KOPT-K1 (cell line): ENCODE measurements at regions not wholly inside any gene's neighbourhood (a gene's known extent, or its start where the extent isn't known, plus 50 kb on each side); places are given as distances from the start of the nearest gene placed in this dataset.

ENCODE experiments used
- H3K27ac ChIP-seq: fragments of 200-600 bp; sonication (generic); 2 replicates; pipeline ENCODE4 v1.5.1; 2016; ENCODE audit warnings: antibody characterized with exemption, mild to moderate bottlenecking, low read depth, low read length; ENCODE audit not compliant: poor library complexity, severe bottlenecking
- H3K36me3 ChIP-seq: fragments of 200-600 bp; sonication (generic); 2 replicates; pipeline ENCODE4 v1.5.1; 2017; ENCODE audit warnings: antibody characterized with exemption, mild to moderate bottlenecking, low read length, moderate library complexity; ENCODE audit not compliant: insufficient read depth
- H3K9me3 ChIP-seq: fragments of 200-600 bp; sonication (generic); 2 replicates; pipeline ENCODE4 v1.5.1; 2017; ENCODE audit warnings: antibody characterized with exemption, low read length, mild to moderate bottlenecking; ENCODE audit not compliant: insufficient read depth, poor library complexity, severe bottlenecking

- H3K9me3 ChIP-seq: no peaks in the 10 kb centered on the region
- no peak overlapping the region for H3K27ac ChIP-seq
- no peaks in the 10 kb centered on the region for H3K36me3 ChIP-seq
These were observed 56.5 kb downstream of the IRX6 start for GRCh38 chr16:55380485-55380884.

GRCh38 chr16:55384288-55385247 is 60.6 kb downstream of the IRX6 start:
- H3K27ac ChIP-seq: no peak overlapping the region
- H3K9me3 ChIP-seq: no peaks in the 10 kb centered on the region
- no peaks in the 10 kb centered on the region for H3K36me3 ChIP-seq

GRCh38 chr16:55385359-55385758 is 61.4 kb downstream of the IRX6 start:
- no peaks in the 10 kb centered on the region for H3K9me3 ChIP-seq
- H3K27ac ChIP-seq: no peak overlapping the region
- H3K36me3 ChIP-seq: no peaks in the 10 kb centered on the region

GRCh38 chr16:55386534-55387296 is 62.7 kb downstream of the IRX6 start:
- H3K36me3 ChIP-seq: no peaks in the 10 kb centered on the region
- no peak overlapping the region for H3K27ac ChIP-seq
- no peaks in the 10 kb centered on the region for H3K9me3 ChIP-seq

GRCh38 chr16:55388131-55388862 is 64.3 kb downstream of the IRX6 start:
- H3K36me3 ChIP-seq: no peaks in the 10 kb centered on the region
- no peaks in the 10 kb centered on the region for H3K9me3 ChIP-seq
- H3K27ac ChIP-seq: no peak overlapping the region

- Histone ChIP-seq H3K27ac (no peak overlapping the region), H3K9me3 (no peaks in the 10 kb centered on the region), H3K36me3 (no peaks in the 10 kb centered on the region)
These were observed 65.5 kb downstream of the IRX6 start for GRCh38 chr16:55389426-55390073.

GRCh38 chr16:55390630-55391237 is 66.7 kb downstream of the IRX6 start:
- H3K9me3 ChIP-seq: no peaks in the 10 kb centered on the region
- no peaks in the 10 kb centered on the region for H3K36me3 ChIP-seq
- H3K27ac ChIP-seq: no peak overlapping the region

- Histone ChIP-seq H3K36me3 (no peaks in the 10 kb centered on the region), H3K27ac (no peak overlapping the region), H3K9me3 (no peaks in the 10 kb centered on the region)
These were observed 67.9 kb downstream of the IRX6 start for GRCh38 chr16:55391760-55392375.

- H3K27ac ChIP-seq: no peak overlapping the region
- H3K9me3 ChIP-seq: no peaks in the 10 kb centered on the region
- no peaks in the 10 kb centered on the region for H3K36me3 ChIP-seq
These were observed 68.7 kb downstream of the IRX6 start for GRCh38 chr16:55392701-55393100.

- Histone ChIP-seq H3K27ac (no peak overlapping the region), H3K9me3 (no peaks in the 10 kb centered on the region), H3K36me3 (no peaks in the 10 kb centered on the region)
These were observed 70.0 kb downstream of the IRX6 start for GRCh38 chr16:55393991-55394390.

GRCh38 chr16:55398762-55399161 is 74.8 kb downstream of the IRX6 start:
- Histone ChIP-seq H3K27ac (no peak overlapping the region), H3K36me3 (no peaks in the 10 kb centered on the region), H3K9me3 (no peaks in the 10 kb centered on the region)

- Histone ChIP-seq H3K36me3 (no peaks in the 10 kb centered on the region), H3K9me3 (no peaks in the 10 kb centered on the region), H3K27ac (no peak overlapping the region)
These were observed 75.9 kb downstream of the IRX6 start for GRCh38 chr16:55399911-55400310.

GRCh38 chr16:55401046-55401445 is 77.0 kb downstream of the IRX6 start:
- no peaks in the 10 kb centered on the region for H3K9me3 ChIP-seq
- no peak overlapping the region for H3K27ac ChIP-seq
- no peaks in the 10 kb centered on the region for H3K36me3 ChIP-seq

- no peaks in the 10 kb centered on the region for H3K9me3 ChIP-seq
- no peaks in the 10 kb centered on the region for H3K36me3 ChIP-seq
- H3K27ac ChIP-seq: no peak overlapping the region
These were observed 75.5 kb upstream of the MMP2 start for GRCh38 chr16:55403464-55403863.
